Liver (tissue), 3 donors: ENCODE measurements at regions not wholly inside any gene's neighbourhood (a gene's known extent, or its start where the extent isn't known, plus 50 kb on each side); places are given as distances from the start of the nearest gene placed in this dataset.

ENCODE experiments used
- ATF3 ChIP-seq: IDR thresholded peaks from 2 replicates; pipeline ENCODE4 v1.6.1; 2016; ENCODE audit warnings: antibody characterized with exemption
- CTCF ChIP-seq: fragments of 150-350 bp; IDR thresholded peaks from 2 replicates; pipeline ENCODE4 v1.5.1; 2017; ENCODE audit warnings: improper control_type of control experiment, low read depth, low read length; ENCODE audit not compliant: missing input control
- EGR1 ChIP-seq, 2 donors: IDR thresholded peaks; 2 replicates each; pipeline ENCODE4 v1.6.1; 2016 to 2018; ENCODE audit warnings: antibody characterized with exemption in 2 of 2, low read depth in 2 of 2
- FOXA2 ChIP-seq: IDR thresholded peaks from 2 replicates; pipeline ENCODE4 v1.6.1; 2016; ENCODE audit warnings: antibody characterized with exemption
- MAX ChIP-seq: IDR thresholded peaks from 2 replicates; pipeline ENCODE4 v1.6.1; 2016; ENCODE audit warnings: antibody characterized with exemption
- RAD21 ChIP-seq, 2 donors: IDR thresholded peaks; 2 replicates each; pipeline ENCODE4 v1.6.1; 2016; ENCODE audit warnings: antibody characterized with exemption in 2 of 2, mild to moderate bottlenecking in 2 of 2
- YY1 ChIP-seq: IDR thresholded peaks from 2 replicates; pipeline ENCODE4 v1.6.1; 2016; ENCODE audit warnings: antibody characterized with exemption, mild to moderate bottlenecking
- ZBTB33 ChIP-seq: IDR thresholded peaks from 2 replicates; pipeline ENCODE4 v1.6.1; 2016; ENCODE audit warnings: antibody characterized with exemption
- donor health status: healthy.
- donor health status: healthy.

GRCh38 chr2:71790226-71791060, 337.1 kb downstream of the DYSF start:
- TF ChIP-seq EGR1 (IDR thresholded peaks at IDR 0.05; ENCODE audit: low read depth in 2 of 2) (no peak), CTCF (no peak), RAD21 (IDR thresholded peaks at IDR 0.05) (no peak), MAX (no peak), FOXA2 (no peak), ZBTB33 (no peak), YY1 (no peak), ATF3 (no peak)
